SK-N-SH (cell line): ENCODE measurements at regions not wholly inside any gene's neighbourhood (a gene's known extent, or its start where the extent isn't known, plus 50 kb on each side); places are given as distances from the start of the nearest gene placed in this dataset.
"Not testable (repeated sequence)": the region's sequence is repeated elsewhere in the genome, so short reads cannot be mapped to it uniquely, and the experiment has no call there.

Experiments
- CTCF ChIA-PET: fragments of 300-600, 350-600 bp; formaldehyde crosslinking; extraction: SDS; loops from one replicate; lab custom pipeline; 2021; lab: Yijun Ruan, JAX
- POLR2A ChIA-PET: fragments of 350-600 bp; sonication (Branson Sonifier 250); formaldehyde crosslinking; extraction: SDS; loops from one replicate; lab custom pipeline; 2020; ENCODE audit warnings: antibody characterized with exemption, inconsistent platforms; lab: Yijun Ruan, JAX
- DNase-seq: peaks from one replicate; pipeline ENCODE4 v3.0.0; 2012
- H2AFZ ChIP-seq: fragments of 200-600 bp; sonication (generic); 2 replicates; pipeline ENCODE4 v1.8.1; 2016; ENCODE audit warnings: antibody characterized with exemption, mild to moderate bottlenecking, low read depth
- H3F3A ChIP-seq: fragments of 200-600 bp; sonication (generic); replicated peaks from 2 replicates; pipeline ENCODE3; 2016; ENCODE audit warnings: antibody characterized with exemption, mild to moderate bottlenecking; ENCODE audit not compliant: insufficient read depth
- H3K27ac ChIP-seq, 2 experiments: fragments of 200-500 bp in 1 of 2; fragments of 200-600 bp in 1 of 2; sonication (Bioruptor generic) in 1 of 2; sonication (generic), shearing (Covaris generic) in 1 of 2; 2 replicates each; pipeline versions ENCODE4 v1.5.1 to v1.6.1; 2014 to 2016; ENCODE audit warnings: low read depth in 2 of 2, inconsistent platforms in 1 of 2, low read length in 1 of 2, mild to moderate bottlenecking in 1 of 2, mixed read lengths in 1 of 2
- H3K27me3 ChIP-seq: fragments of 200-600 bp; sonication (generic), shearing (Covaris generic); 2 replicates; pipeline ENCODE4 v1.6.1; 2016; ENCODE audit warnings: mixed run types; ENCODE audit not compliant: insufficient read depth
- H3K36me3 ChIP-seq, 2 experiments: fragments of 200-500 bp in 1 of 2; fragments of 200-600 bp in 1 of 2; sonication (Bioruptor generic) in 1 of 2; sonication (generic) in 1 of 2; replicated peaks in 1 of 2; 2 replicates each; pipeline versions ENCODE3 to v1.5.1; 2014 to 2016; ENCODE audit warnings: low read length in 1 of 2, mild to moderate bottlenecking in 1 of 2; ENCODE audit not compliant: insufficient read depth in 2 of 2, control insufficient read depth in 1 of 2
- H3K4me1 ChIP-seq, 2 experiments: fragments of 200-500 bp in 1 of 2; fragments of 200-600 bp in 1 of 2; sonication (Bioruptor generic) in 1 of 2; sonication (generic), shearing (Covaris generic) in 1 of 2; 2 replicates each; pipeline versions ENCODE4 v1.5.1 to v1.6.1; 2014 to 2016; ENCODE audit warnings: low read depth in 1 of 2, low read length in 1 of 2, mixed run types in 1 of 2; ENCODE audit not compliant: insufficient read depth in 2 of 2, control insufficient read depth in 1 of 2
- H3K4me2 ChIP-seq: fragments of 200-600 bp; sonication (generic), shearing (Covaris generic); 2 replicates; pipeline ENCODE4 v1.6.1; 2017; ENCODE audit warnings: mixed run types
- H3K4me3 ChIP-seq, 2 experiments: fragments of 200-500 bp in 1 of 2; fragments of 200-600 bp in 1 of 2; sonication (Bioruptor generic) in 1 of 2; sonication (generic), shearing (Covaris generic) in 1 of 2; 2 replicates each; pipeline versions ENCODE4 v1.5.1 to v1.8.1; 2014 to 2016; ENCODE audit warnings: low read depth in 2 of 2, inconsistent platforms in 1 of 2, low read length in 1 of 2, mild to moderate bottlenecking in 1 of 2, mixed read lengths in 1 of 2, moderate library complexity in 1 of 2
- H3K79me2 ChIP-seq: fragments of 200-600 bp; sonication (generic); 2 replicates; pipeline ENCODE4 v1.8.1; 2017; ENCODE audit warnings: mild to moderate bottlenecking; ENCODE audit not compliant: insufficient read depth
- H3K9ac ChIP-seq: fragments of 200-600 bp; sonication (generic); 2 replicates; pipeline ENCODE4 v1.6.1; 2017; ENCODE audit warnings: mixed run types
- H3K9me2 ChIP-seq: fragments of 200-600 bp; sonication (generic); 2 replicates; pipeline ENCODE4 v1.6.1; 2017; ENCODE audit warnings: mixed run types
- H3K9me3 ChIP-seq: fragments of 200-600 bp; sonication (generic); 2 replicates; pipeline ENCODE4 v1.6.1; 2017; ENCODE audit warnings: mixed run types, mild to moderate bottlenecking, moderate library complexity
- H4K20me1 ChIP-seq: fragments of 200-600 bp; sonication (generic); 2 replicates; pipeline ENCODE4 v1.6.1; 2017; ENCODE audit warnings: mild to moderate bottlenecking, mixed run types; ENCODE audit not compliant: insufficient read depth
- FOXJ3 ChIP-seq: sonication (generic); formaldehyde crosslinking; IDR thresholded peaks from 2 replicates; pipeline ENCODE4 v1.5.1; 2020; ENCODE audit warnings: mild to moderate bottlenecking, missing genetic modification reagents
- FOXM1 ChIP-seq: IDR thresholded peaks from 2 replicates; pipeline ENCODE4 v1.4.0; 2012; ENCODE audit warnings: low read depth, mild to moderate bottlenecking
- GABPA ChIP-seq: IDR thresholded peaks from 2 replicates; pipeline ENCODE4 v1.4.0; 2012; ENCODE audit warnings: low read depth, mild to moderate bottlenecking
- MXI1 ChIP-seq: IDR thresholded peaks from 2 replicates; pipeline ENCODE4 v1.6.1; 2012; ENCODE audit warnings: mild to moderate bottlenecking, low read depth, low read length, improper control_type of control experiment
- NRF1 ChIP-seq: IDR thresholded peaks from 2 replicates; pipeline ENCODE4 v1.6.1; 2012; ENCODE audit warnings: low read depth, mild to moderate bottlenecking, low read length
- POLR2AphosphoS5 ChIP-seq: IDR thresholded peaks from 2 replicates; pipeline ENCODE4 v1.6.1; 2012; ENCODE audit warnings: low read depth, low read length
- RAD21 ChIP-seq: IDR thresholded peaks from 2 replicates; pipeline ENCODE4 v1.6.1; 2012; ENCODE audit warnings: mild to moderate bottlenecking, low read length
- SIN3A ChIP-seq: IDR thresholded peaks from 2 replicates; pipeline ENCODE4 v1.6.1; 2012; ENCODE audit warnings: low read depth, mild to moderate bottlenecking, low read length, moderate library complexity, borderline replicate concordance
- TEAD4 ChIP-seq: IDR thresholded peaks from 2 replicates; pipeline ENCODE4 v1.4.0; 2012; ENCODE audit warnings: mild to moderate bottlenecking, borderline replicate concordance; ENCODE audit not compliant: insufficient read depth
- WGBS: methylation state at CpG from one replicate; pipeline ENCODE4 v1.1.6; 2017; ENCODE audit warnings: low lambda C conversion rate; 5-methylcytosine and 5-hydroxymethylcytosine counted together
- TF ChIP-seq, protein P1 (sequence below): fragments of 150-350 bp; IDR thresholded peaks from 2 replicates; pipeline ENCODE4 v1.6.1; 2017; ENCODE audit warnings: antibody characterized with exemption, low read length, low read depth, borderline replicate concordance
- TF ChIP-seq, protein P2 (sequence below): IDR thresholded peaks from 2 replicates; pipeline ENCODE4 v1.4.0; 2012; ENCODE audit warnings: low read depth, borderline replicate concordance
- TF ChIP-seq, protein P3 (sequence below): IDR thresholded peaks from 2 replicates; pipeline ENCODE4; 2012
- TF ChIP-seq, protein P4 (sequence below): IDR thresholded peaks from 2 replicates; pipeline ENCODE4 v1.4.0; 2012; ENCODE audit warnings: low read depth, borderline replicate concordance
- TF ChIP-seq, protein P5 (sequence below): IDR thresholded peaks from 2 replicates; pipeline ENCODE4 v1.6.1; 2012; ENCODE audit warnings: mild to moderate bottlenecking, low read depth, low read length, moderate library complexity

- Histone ChIP-seq H3F3A (no peaks in the 10 kb centered on the region), H3K4me3 (no peak overlapping the region)
- no peak for TF ChIP-seq GABPA
- TF ChIP-seq, protein P1, sequence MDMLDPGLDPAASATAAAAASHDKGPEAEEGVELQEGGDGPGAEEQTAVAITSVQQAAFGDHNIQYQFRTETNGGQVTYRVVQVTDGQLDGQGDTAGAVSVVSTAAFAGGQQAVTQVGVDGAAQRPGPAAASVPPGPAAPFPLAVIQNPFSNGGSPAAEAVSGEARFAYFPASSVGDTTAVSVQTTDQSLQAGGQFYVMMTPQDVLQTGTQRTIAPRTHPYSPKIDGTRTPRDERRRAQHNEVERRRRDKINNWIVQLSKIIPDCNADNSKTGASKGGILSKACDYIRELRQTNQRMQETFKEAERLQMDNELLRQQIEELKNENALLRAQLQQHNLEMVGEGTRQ, result no peak
- no peak for TF ChIP-seq TEAD4
- TF ChIP-seq, protein P2, sequence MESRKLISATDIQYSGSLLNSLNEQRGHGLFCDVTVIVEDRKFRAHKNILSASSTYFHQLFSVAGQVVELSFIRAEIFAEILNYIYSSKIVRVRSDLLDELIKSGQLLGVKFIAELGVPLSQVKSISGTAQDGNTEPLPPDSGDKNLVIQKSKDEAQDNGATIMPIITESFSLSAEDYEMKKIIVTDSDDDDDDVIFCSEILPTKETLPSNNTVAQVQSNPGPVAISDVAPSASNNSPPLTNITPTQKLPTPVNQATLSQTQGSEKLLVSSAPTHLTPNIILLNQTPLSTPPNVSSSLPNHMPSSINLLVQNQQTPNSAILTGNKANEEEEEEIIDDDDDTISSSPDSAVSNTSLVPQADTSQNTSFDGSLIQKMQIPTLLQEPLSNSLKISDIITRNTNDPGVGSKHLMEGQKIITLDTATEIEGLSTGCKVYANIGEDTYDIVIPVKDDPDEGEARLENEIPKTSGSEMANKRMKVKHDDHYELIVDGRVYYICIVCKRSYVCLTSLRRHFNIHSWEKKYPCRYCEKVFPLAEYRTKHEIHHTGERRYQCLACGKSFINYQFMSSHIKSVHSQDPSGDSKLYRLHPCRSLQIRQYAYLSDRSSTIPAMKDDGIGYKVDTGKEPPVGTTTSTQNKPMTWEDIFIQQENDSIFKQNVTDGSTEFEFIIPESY, result no peak
- no peak for TF ChIP-seq FOXJ3 (CRISPR knock-in tag)
- TF ChIP-seq FOXM1, result no peak
- TF ChIP-seq, all 33 proteins: peak for 0
- no peaks in the 10 kb centered on the region for H3K9me2 ChIP-seq
- no peak overlapping the region for H3K4me2 ChIP-seq
- no peak overlapping the region for H2AFZ ChIP-seq
- H3K27me3 ChIP-seq, result no peaks in the 10 kb centered on the region
- WGBS, result 74% methylated on average over 16 of the region's 17 CpGs
- H3K36me3 ChIP-seq, result no peaks in the 10 kb centered on the region
- ChIA-PET CTCF (no interaction called here), POLR2A (no interaction called here)
- H3K9ac ChIP-seq, result no peak overlapping the region
- no peak overlapping the region for H3K27ac ChIP-seq
- H3K4me1 ChIP-seq, result no peaks in the 10 kb centered on the region
- no peaks in the 10 kb centered on the region for H3K9me3 ChIP-seq
- no peaks in the 10 kb centered on the region for H4K20me1 ChIP-seq
- H3K79me2 ChIP-seq, result no peaks in the 10 kb centered on the region
- no peak for DNase-seq
Observed at GRCh38 chr10:42899036-42899435, 116.4 kb downstream of the BMS1 start.

GRCh38 chr10:42900346-42900745 is 117.8 kb downstream of the BMS1 start:
- H3K27me3 ChIP-seq, H3K79me2 ChIP-seq, DNase-seq, H3K36me3 ChIP-seq, H3K9ac ChIP-seq, H4K20me1 ChIP-seq, H3K4me2 ChIP-seq, H3K4me1 ChIP-seq, H3K9me3 ChIP-seq, POLR2A ChIA-PET, H3K4me3 ChIP-seq, H3K27ac ChIP-seq, H3F3A ChIP-seq, H3K9me2 ChIP-seq, CTCF ChIA-PET, H2AFZ ChIP-seq: not testable (repeated sequence)
- WGBS, result 73% methylated on average over 3 of the region's 24 CpGs

GRCh38 chr10:42911359-42911758 is 128.8 kb downstream of the BMS1 start:
- Histone ChIP-seq H3K9me3 (no peaks in the 10 kb centered on the region), H3K4me1 (no peaks in the 10 kb centered on the region; a peak in 1 of 4 replicates), H3K79me2 (no peaks in the 10 kb centered on the region), H3K4me2 (no peak overlapping the region), H3K9ac (no peak overlapping the region), H4K20me1 (no peaks in the 10 kb centered on the region), H3K27ac (no peak overlapping the region), H3K9me2 (no peaks in the 10 kb centered on the region), H3F3A (no peaks in the 10 kb centered on the region), H3K36me3 (no peaks in the 10 kb centered on the region), H3K4me3 (no peak overlapping the region), H2AFZ (no peak overlapping the region), H3K27me3 (no peaks in the 10 kb centered on the region)
- no peak for DNase-seq
- 22% methylated on average over 2 of the region's 2 CpGs for WGBS
- POLR2A ChIA-PET, result no interaction called here
- CTCF ChIA-PET, result interaction anchor here (0.5 kb wide), 1 partner anchor 157 kb away, joined by 3 read pairs; no protein-coding TSS in a partner anchor
- TF ChIP-seq NRF1 (no peak), FOXM1 (no peak), POLR2AphosphoS5 (no peak), MXI1 (no peak), SIN3A (no peak), RAD21 (no peak), TEAD4 (no peak)
- TF ChIP-seq, protein P3, sequence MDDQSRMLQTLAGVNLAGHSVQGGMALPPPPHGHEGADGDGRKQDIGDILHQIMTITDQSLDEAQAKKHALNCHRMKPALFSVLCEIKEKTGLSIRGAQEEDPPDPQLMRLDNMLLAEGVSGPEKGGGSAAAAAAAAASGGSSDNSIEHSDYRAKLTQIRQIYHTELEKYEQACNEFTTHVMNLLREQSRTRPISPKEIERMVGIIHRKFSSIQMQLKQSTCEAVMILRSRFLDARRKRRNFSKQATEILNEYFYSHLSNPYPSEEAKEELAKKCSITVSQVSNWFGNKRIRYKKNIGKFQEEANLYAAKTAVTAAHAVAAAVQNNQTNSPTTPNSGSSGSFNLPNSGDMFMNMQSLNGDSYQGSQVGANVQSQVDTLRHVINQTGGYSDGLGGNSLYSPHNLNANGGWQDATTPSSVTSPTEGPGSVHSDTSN, result no peak
- TF ChIP-seq, protein P4, sequence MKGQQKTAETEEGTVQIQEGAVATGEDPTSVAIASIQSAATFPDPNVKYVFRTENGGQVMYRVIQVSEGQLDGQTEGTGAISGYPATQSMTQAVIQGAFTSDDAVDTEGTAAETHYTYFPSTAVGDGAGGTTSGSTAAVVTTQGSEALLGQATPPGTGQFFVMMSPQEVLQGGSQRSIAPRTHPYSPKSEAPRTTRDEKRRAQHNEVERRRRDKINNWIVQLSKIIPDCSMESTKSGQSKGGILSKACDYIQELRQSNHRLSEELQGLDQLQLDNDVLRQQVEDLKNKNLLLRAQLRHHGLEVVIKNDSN, result no peak
- TF ChIP-seq, protein P5, sequence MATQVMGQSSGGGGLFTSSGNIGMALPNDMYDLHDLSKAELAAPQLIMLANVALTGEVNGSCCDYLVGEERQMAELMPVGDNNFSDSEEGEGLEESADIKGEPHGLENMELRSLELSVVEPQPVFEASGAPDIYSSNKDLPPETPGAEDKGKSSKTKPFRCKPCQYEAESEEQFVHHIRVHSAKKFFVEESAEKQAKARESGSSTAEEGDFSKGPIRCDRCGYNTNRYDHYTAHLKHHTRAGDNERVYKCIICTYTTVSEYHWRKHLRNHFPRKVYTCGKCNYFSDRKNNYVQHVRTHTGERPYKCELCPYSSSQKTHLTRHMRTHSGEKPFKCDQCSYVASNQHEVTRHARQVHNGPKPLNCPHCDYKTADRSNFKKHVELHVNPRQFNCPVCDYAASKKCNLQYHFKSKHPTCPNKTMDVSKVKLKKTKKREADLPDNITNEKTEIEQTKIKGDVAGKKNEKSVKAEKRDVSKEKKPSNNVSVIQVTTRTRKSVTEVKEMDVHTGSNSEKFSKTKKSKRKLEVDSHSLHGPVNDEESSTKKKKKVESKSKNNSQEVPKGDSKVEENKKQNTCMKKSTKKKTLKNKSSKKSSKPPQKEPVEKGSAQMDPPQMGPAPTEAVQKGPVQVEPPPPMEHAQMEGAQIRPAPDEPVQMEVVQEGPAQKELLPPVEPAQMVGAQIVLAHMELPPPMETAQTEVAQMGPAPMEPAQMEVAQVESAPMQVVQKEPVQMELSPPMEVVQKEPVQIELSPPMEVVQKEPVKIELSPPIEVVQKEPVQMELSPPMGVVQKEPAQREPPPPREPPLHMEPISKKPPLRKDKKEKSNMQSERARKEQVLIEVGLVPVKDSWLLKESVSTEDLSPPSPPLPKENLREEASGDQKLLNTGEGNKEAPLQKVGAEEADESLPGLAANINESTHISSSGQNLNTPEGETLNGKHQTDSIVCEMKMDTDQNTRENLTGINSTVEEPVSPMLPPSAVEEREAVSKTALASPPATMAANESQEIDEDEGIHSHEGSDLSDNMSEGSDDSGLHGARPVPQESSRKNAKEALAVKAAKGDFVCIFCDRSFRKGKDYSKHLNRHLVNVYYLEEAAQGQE, result no peak
